H9 (cell line): ENCODE measurements at regions not wholly inside any gene's neighbourhood (a gene's known extent, or its start where the extent isn't known, plus 50 kb on each side); places are given as distances from the start of the nearest gene placed in this dataset.

ENCODE experiments used
- DNase-seq: peaks from one replicate; pipeline ENCODE4 v3.0.0-alpha.2; 2017
- H2AFZ ChIP-seq: one replicate; pipeline ENCODE4 v1.6.1; 2013; ENCODE audit warnings: mild to moderate bottlenecking, low read length, control low read depth, moderate library complexity
- H2AK5ac ChIP-seq: 2 replicates; pipeline ENCODE4 v1.6.1; 2013; ENCODE audit warnings: low read length, control low read depth, mixed read lengths; ENCODE audit not compliant: insufficient read length
- H2BK120ac ChIP-seq: one replicate; pipeline ENCODE4 v1.6.1; 2013; ENCODE audit warnings: low read depth, mild to moderate bottlenecking, low read length, control low read depth, inconsistent platforms; ENCODE audit not compliant: poor library complexity, severe bottlenecking
- H2BK12ac ChIP-seq: 2 replicates; pipeline ENCODE4 v1.6.1; 2013; ENCODE audit warnings: low read length, control low read depth, mixed read lengths, low read depth; ENCODE audit not compliant: insufficient read length
- H2BK15ac ChIP-seq: 2 replicates; pipeline ENCODE4 v1.6.1; 2013; ENCODE audit warnings: low read depth, low read length, control low read depth
- H2BK20ac ChIP-seq: one replicate; pipeline ENCODE4 v1.6.1; 2013; ENCODE audit warnings: low read depth, mild to moderate bottlenecking, low read length, control low read depth, inconsistent platforms; ENCODE audit not compliant: poor library complexity, severe bottlenecking
- H2BK5ac ChIP-seq: 2 replicates; pipeline ENCODE4 v1.6.1; 2013; ENCODE audit warnings: low read length, control low read depth, mixed read lengths; ENCODE audit not compliant: insufficient read length
- H3K14ac ChIP-seq: 2 replicates; pipeline ENCODE4 v1.6.1; 2013; ENCODE audit warnings: low read length, control low read depth; ENCODE audit not compliant: insufficient read depth
- H3K18ac ChIP-seq: 2 replicates; pipeline ENCODE4 v1.6.1; 2013; ENCODE audit warnings: low read depth, mild to moderate bottlenecking, mixed read lengths, low read length, control low read depth; ENCODE audit not compliant: insufficient read length
- H3K23ac ChIP-seq: 2 replicates; pipeline ENCODE4 v1.6.1; 2013; ENCODE audit warnings: low read length, control low read depth, mixed read lengths, low read depth; ENCODE audit not compliant: insufficient read length
- H3K23me2 ChIP-seq: 2 replicates; pipeline ENCODE4 v1.6.1; 2013; ENCODE audit warnings: low read depth, mild to moderate bottlenecking, mixed read lengths, low read length, control low read depth; ENCODE audit not compliant: insufficient read length, poor library complexity, severe bottlenecking
- H3K27ac ChIP-seq: 2 replicates; pipeline ENCODE4 v1.5.1; 2013; ENCODE audit warnings: low read length, control low read depth, mixed read lengths, low read depth; ENCODE audit not compliant: insufficient read length
- H3K27me3 ChIP-seq: 2 replicates; pipeline ENCODE4 v1.6.1; 2013; ENCODE audit warnings: low read length, control low read depth, inconsistent platforms; ENCODE audit not compliant: insufficient read depth
- H3K4ac ChIP-seq: 2 replicates; pipeline ENCODE4 v1.6.1; 2013; ENCODE audit warnings: low read depth, mild to moderate bottlenecking, control low read depth, inconsistent platforms, low read length, moderate library complexity
- H3K4me1 ChIP-seq: 2 replicates; pipeline ENCODE4 v1.6.1; 2013; ENCODE audit warnings: low read length, control low read depth, inconsistent platforms; ENCODE audit not compliant: insufficient read depth
- H3K4me2 ChIP-seq: 2 replicates; pipeline ENCODE4 v1.6.1; 2013; ENCODE audit warnings: low read length, control low read depth, mixed read lengths; ENCODE audit not compliant: insufficient read length, insufficient read depth
- H3K56ac ChIP-seq: 2 replicates; pipeline ENCODE4 v1.6.1; 2013; ENCODE audit warnings: low read depth, mild to moderate bottlenecking, mixed read lengths, low read length, control low read depth; ENCODE audit not compliant: insufficient read length
- H3K79me1 ChIP-seq: 2 replicates; pipeline ENCODE4 v1.6.1; 2013; ENCODE audit warnings: low read depth, mild to moderate bottlenecking, moderate library complexity, low read length, control low read depth, inconsistent platforms; ENCODE audit not compliant: insufficient read depth, poor library complexity, severe bottlenecking
- H3K79me2 ChIP-seq: 2 replicates; pipeline ENCODE4 v1.6.1; 2013; ENCODE audit warnings: low read length, control low read depth, inconsistent platforms; ENCODE audit not compliant: insufficient read depth
- H3K9ac ChIP-seq: 2 replicates; pipeline ENCODE4 v1.6.1; 2013; ENCODE audit warnings: low read length, control low read depth, mixed read lengths; ENCODE audit not compliant: insufficient read length; ENCODE audit errors: extremely low read depth
- H3K9me3 ChIP-seq: one replicate; pipeline ENCODE4 v1.6.1; 2013; ENCODE audit warnings: low read depth, low read length, inconsistent platforms; ENCODE audit not compliant: control insufficient read depth
- H3T11ph ChIP-seq: one replicate; pipeline ENCODE4 v1.6.1; 2013; ENCODE audit warnings: mild to moderate bottlenecking, low read length, control low read depth, inconsistent platforms
- H4K20me1 ChIP-seq: one replicate; pipeline ENCODE4 v1.6.1; 2013; ENCODE audit not compliant: control insufficient read depth, insufficient read length, insufficient read depth
- H4K5ac ChIP-seq: 2 replicates; pipeline ENCODE4 v1.6.1; 2013; ENCODE audit warnings: low read depth, mild to moderate bottlenecking, mixed read lengths, low read length, control low read depth; ENCODE audit not compliant: insufficient read length
- H4K8ac ChIP-seq: replicated peaks from 2 replicates; pipeline ENCODE4 v1.6.1; 2013; ENCODE audit warnings: low read length, control low read depth, mixed read lengths, low read depth; ENCODE audit not compliant: insufficient read length
- H4K91ac ChIP-seq: 2 replicates; pipeline ENCODE4 v1.6.1; 2013; ENCODE audit warnings: low read depth, mild to moderate bottlenecking, moderate library complexity, mixed read lengths, low read length, control low read depth; ENCODE audit not compliant: insufficient read length
- H3K27ac Mint-ChIP-seq, 3 experiments: 2 replicates in 2 of 3; 3 replicates in 1 of 3; pipeline ENCODE4 v1.8.0; 2020 to 2021; ENCODE audit warnings: mixed read lengths in 3 of 3, mild to moderate bottlenecking in 1 of 3, moderate library complexity in 1 of 3
- H3K27me3 Mint-ChIP-seq: 2 replicates; pipeline ENCODE4 v1.8.0; 2021; ENCODE audit warnings: low read depth, mild to moderate bottlenecking, moderate library complexity, mixed read lengths
- H3K36me3 Mint-ChIP-seq, 3 experiments: 2 replicates in 2 of 3; 3 replicates in 1 of 3; pipeline ENCODE4 v1.8.0; 2020 to 2021; ENCODE audit warnings: low read depth in 3 of 3, mixed read lengths in 3 of 3; ENCODE audit not compliant: insufficient read depth in 1 of 3
- H3K4me1 Mint-ChIP-seq, 2 experiments: 2 replicates each; pipeline ENCODE4 v1.8.0; 2020; ENCODE audit warnings: mixed read lengths in 2 of 2
- H3K4me3 Mint-ChIP-seq, 2 experiments: 2 replicates in 1 of 2; 3 replicates in 1 of 2; pipeline ENCODE4 v1.8.0; 2020 to 2021; ENCODE audit warnings: mild to moderate bottlenecking in 2 of 2, mixed read lengths in 2 of 2, moderate library complexity in 1 of 2
- H3K9me3 Mint-ChIP-seq, 2 experiments: 2 replicates in 1 of 2; 3 replicates in 1 of 2; pipeline ENCODE4 v1.8.0; 2020; ENCODE audit warnings: mild to moderate bottlenecking in 2 of 2, mixed read lengths in 2 of 2, moderate library complexity in 1 of 2
- CTCF ChIP-seq: fragments of 200-600 bp; sonication (generic); conservative IDR thresholded peaks from 3 replicates; pipeline ENCODE4 v1.8.0; 2021; ENCODE audit warnings: antibody characterized with exemption, mild to moderate bottlenecking
- WGBS: extraction: QIAGEN DNeasy Blood & Tissue Kit; methylation state at CpG from one replicate; pipeline ENCODE4 v1.1.7; 2013; ENCODE audit warnings: missing lambda C conversion rate, low lambda C conversion rate, mixed read lengths; ENCODE audit not compliant: insufficient read length; ENCODE audit errors: extremely low coverage; 5-methylcytosine and 5-hydroxymethylcytosine counted together

- H3K79me1 ChIP-seq, result no peaks in the 10 kb centered on the region
- DNase-seq, result no peak
- no peaks in the 10 kb centered on the region for H3K27me3 ChIP-seq
- H3K4me1 ChIP-seq, result no peaks in the 10 kb centered on the region
- WGBS, result no CpG with 5 or more reads among the region's 5 CpGs
- no peaks in the 10 kb centered on the region for H3K9me3 ChIP-seq
- H3K27me3 Mint-ChIP-seq, result no peaks in the 10 kb centered on the region
- no peak overlapping the region for H2BK15ac ChIP-seq
- no peak overlapping the region for H4K91ac ChIP-seq
- no peak overlapping the region for H2BK12ac ChIP-seq
- no peak overlapping the region for H2BK5ac ChIP-seq
- no peak overlapping the region for H2AFZ ChIP-seq
- no peak overlapping the region for H4K5ac ChIP-seq
- H3K56ac ChIP-seq, result no peak overlapping the region
- H3K4me2 ChIP-seq, result no peak overlapping the region
- H3K23ac ChIP-seq, result no peak overlapping the region
- H3K79me2 ChIP-seq, result no peaks in the 10 kb centered on the region
- no peaks in the 10 kb centered on the region for H3K36me3 Mint-ChIP-seq
- no peak overlapping the region for H3K4me3 Mint-ChIP-seq
- no peak overlapping the region for H3K27ac ChIP-seq
- no peak overlapping the region for H2BK120ac ChIP-seq
- H3K27ac Mint-ChIP-seq, result no peak overlapping the region
- H3K4me1 Mint-ChIP-seq, result no peaks in the 10 kb centered on the region
- H3K14ac ChIP-seq, result peak overlapping the region; percentile 75
- H3K18ac ChIP-seq, result no peak overlapping the region
- H4K8ac ChIP-seq, result no peak overlapping the region
- no peak overlapping the region for H3K4ac ChIP-seq
- TF ChIP-seq CTCF, result no peak
- H2BK20ac ChIP-seq, result no peak overlapping the region
- no peaks in the 10 kb centered on the region; a peak in 1 of 5 replicates for H3K9me3 Mint-ChIP-seq
- no peaks in the 10 kb centered on the region for H4K20me1 ChIP-seq
- H3K23me2 ChIP-seq, result no peaks in the 10 kb centered on the region
- H3T11ph ChIP-seq, result no peak overlapping the region
- H3K9ac ChIP-seq, result peak overlapping the region; percentile 31
- H2AK5ac ChIP-seq, result no peak overlapping the region
Measured at GRCh38 chr2:11942178-11942569, 195.7 kb downstream of the LPIN1 start.
